ENCODE measurements at regions not wholly inside any gene's neighbourhood (a gene's known extent, or its start where the extent isn't known, plus 50 kb on each side); places are given as distances from the start of the nearest gene placed in this dataset.

DNA sequence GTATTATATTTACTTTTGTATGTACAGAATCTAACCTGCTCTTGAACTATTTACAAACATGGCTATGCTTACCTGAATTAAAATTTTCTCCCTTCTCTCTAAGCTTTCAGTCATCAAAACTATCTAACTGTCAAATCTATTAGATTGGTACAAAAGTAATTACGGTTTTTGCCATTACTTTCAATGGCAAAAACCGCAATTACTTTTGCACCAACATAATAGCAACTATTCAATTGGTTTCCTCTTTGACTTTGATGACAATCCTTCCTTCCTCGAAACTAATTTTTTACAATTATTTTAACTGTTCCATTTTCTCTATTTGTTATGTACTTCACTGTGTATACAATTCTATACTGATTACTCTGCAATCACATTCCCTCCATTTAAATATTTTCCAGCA is 1019.4 kb upstream of the CDH2 start:
- no peaks in the 10 kb centered on the region for H3K4me1 ChIP-seq (ENCODE audit: control insufficient read depth in 2 of 2, insufficient read depth in 2 of 2, low read length in 2 of 2)
- no peak overlapping the region for H3K9ac ChIP-seq (ENCODE audit: low read length)
- H3K4me3 ChIP-seq (ENCODE audit: control extremely low read depth in 1 of 5, extremely low read depth in 1 of 5, insufficient read depth in 1 of 5, low read depth in 2 of 5, low read length in 4 of 5): no peak overlapping the region
- no peaks in the 10 kb centered on the region for H3K9me3 ChIP-seq (ENCODE audit: control extremely low read depth in 1 of 3, control insufficient read depth in 2 of 3, insufficient read depth in 1 of 3, low read length in 2 of 3)
- DNase-seq (no peak), ATAC-seq (ENCODE audit: low read depth) (no peak)
- no peak overlapping the region for H2AFZ ChIP-seq (ENCODE audit: insufficient read depth, low read depth, low read length, poor library complexity, severe bottlenecking)
- WGBS (ENCODE audit: insufficient coverage): 70% methylated on average over 2 of the region's 3 CpGs
- H3K27me3 ChIP-seq (replicated peaks in 1 of 4; ENCODE audit: control extremely low read depth in 1 of 4, control insufficient read depth in 3 of 4, insufficient read depth in 4 of 4, low read length in 3 of 4): no peaks in the 10 kb centered on the region
- no peak overlapping the region for H3K27ac ChIP-seq (ENCODE audit: low read length in 2 of 2)
- ChIA-PET POLR2A (no interaction called here), CTCF (no interaction called here)
- no peak overlapping the region for H3K4me2 ChIP-seq (replicated peaks; ENCODE audit: low read depth, low read length, poor library complexity, severe bottlenecking)
- TF ChIP-seq CTCF (IDR thresholded peaks at IDR 0.05): no peak
- TF ChIP-seq EZH2 (IDR thresholded peaks at IDR 0.05; ENCODE audit: borderline replicate concordance, insufficient read depth, low read depth, low read length, poor library complexity, severe bottlenecking): no peak
- peaks cover 3% of the 10 kb centered on the region for H3K9me3 Mint-ChIP-seq (ENCODE audit: insufficient read depth)
- no peaks in the 10 kb centered on the region for H3K4me1 Mint-ChIP-seq
- no peak overlapping the region for H3K27ac Mint-ChIP-seq
- intact Hi-C loops (cut with micrococcal nuclease): no loop called here
- H3K27me3 Mint-ChIP-seq: no peaks in the 10 kb centered on the region
- no peaks in the 10 kb centered on the region for H3K36me3 ChIP-seq (replicated peaks in 1 of 2; ENCODE audit: control extremely low read depth in 1 of 2, control insufficient read depth in 1 of 2, extremely low read depth in 1 of 2, insufficient read depth in 2 of 2, low read length in 1 of 2)
- no peaks in the 10 kb centered on the region for H4K20me1 ChIP-seq (ENCODE audit: control insufficient read depth, insufficient read depth, low read length, poor library complexity, severe bottlenecking)
- no peak overlapping the region for H3K4me3 Mint-ChIP-seq
- H3K79me2 ChIP-seq (ENCODE audit: control insufficient read depth, insufficient read depth, low read length): no peaks in the 10 kb centered on the region

GRCh38 chr18:29191263-29191662 is 1014.3 kb upstream of the CDH2 start:
- H3K4me3 Mint-ChIP-seq: no peak overlapping the region
- intact Hi-C loops (cut with micrococcal nuclease): no loop called here
- no peaks in the 10 kb centered on the region for H3K4me1 Mint-ChIP-seq
- no peaks in the 10 kb centered on the region for H3K27me3 Mint-ChIP-seq
- Histone ChIP-seq H3K27me3 (replicated peaks in 1 of 4; ENCODE audit: control extremely low read depth in 1 of 4, control insufficient read depth in 3 of 4, insufficient read depth in 4 of 4, low read length in 3 of 4) (no peaks in the 10 kb centered on the region), H3K4me1 (ENCODE audit: control insufficient read depth in 2 of 2, insufficient read depth in 2 of 2, low read length in 2 of 2) (no peaks in the 10 kb centered on the region), H3K4me3 (ENCODE audit: control extremely low read depth in 1 of 5, extremely low read depth in 1 of 5, insufficient read depth in 1 of 5, low read depth in 2 of 5, low read length in 4 of 5) (no peak overlapping the region), H3K9me3 (ENCODE audit: control extremely low read depth in 1 of 3, control insufficient read depth in 2 of 3, insufficient read depth in 1 of 3, low read length in 2 of 3) (no peaks in the 10 kb centered on the region), H3K79me2 (ENCODE audit: control insufficient read depth, insufficient read depth, low read length) (no peaks in the 10 kb centered on the region), H3K4me2 (replicated peaks; ENCODE audit: low read depth, low read length, poor library complexity, severe bottlenecking) (no peak overlapping the region), H3K9ac (ENCODE audit: low read length) (no peak overlapping the region), H3K27ac (ENCODE audit: low read length in 2 of 2) (no peak overlapping the region), H2AFZ (ENCODE audit: insufficient read depth, low read depth, low read length, poor library complexity, severe bottlenecking) (no peak overlapping the region), H3K36me3 (replicated peaks in 1 of 2; ENCODE audit: control extremely low read depth in 1 of 2, control insufficient read depth in 1 of 2, extremely low read depth in 1 of 2, insufficient read depth in 2 of 2, low read length in 1 of 2) (no peaks in the 10 kb centered on the region), H4K20me1 (ENCODE audit: control insufficient read depth, insufficient read depth, low read length, poor library complexity, severe bottlenecking) (no peaks in the 10 kb centered on the region)
- WGBS (ENCODE audit: insufficient coverage): 70% methylated on average over 2 of the region's 3 CpGs
- ChIA-PET POLR2A (no interaction called here), CTCF (no interaction called here)
- H3K9me3 Mint-ChIP-seq (ENCODE audit: insufficient read depth): no peaks in the 10 kb centered on the region
- TF ChIP-seq EZH2 (IDR thresholded peaks at IDR 0.05; ENCODE audit: borderline replicate concordance, insufficient read depth, low read depth, low read length, poor library complexity, severe bottlenecking) (no peak), CTCF (IDR thresholded peaks at IDR 0.05) (no peak)
- no peak for DNase-seq
- no peak for ATAC-seq (ENCODE audit: low read depth)
- H3K27ac Mint-ChIP-seq: no peak overlapping the region

Data from B cell (primary cell).